BLaER1 (cell line): ENCODE measurements at regions not wholly inside any gene's neighbourhood (a gene's known extent, or its start where the extent isn't known, plus 50 kb on each side); places are given as distances from the start of the nearest gene placed in this dataset.
A peak's percentile ranks its signal among the peaks of the same experiment; 100 is the strongest.

Experiments
- H3K27ac ChIP-seq: shearing (Covaris generic); formaldehyde crosslinking; 2 replicates; pipeline ENCODE4 v1.8.1; 2022
- H3K27me3 ChIP-seq: shearing (Covaris generic); formaldehyde crosslinking; 2 replicates; pipeline ENCODE4 v1.8.1; 2022
- H3K36me3 ChIP-seq: shearing (Covaris generic); formaldehyde crosslinking; 2 replicates; pipeline ENCODE4 v1.8.1; 2022
- H3K4me1 ChIP-seq: shearing (Covaris generic); formaldehyde crosslinking; 2 replicates; pipeline ENCODE4 v1.8.1; 2022
- H3K4me2 ChIP-seq: shearing (Covaris generic); formaldehyde crosslinking; 2 replicates; pipeline ENCODE4 v1.8.1; 2022
- H3K4me3 ChIP-seq: shearing (Covaris generic); formaldehyde crosslinking; 2 replicates; pipeline ENCODE4 v1.8.1; 2022
- H3K9ac ChIP-seq: shearing (Covaris generic); formaldehyde crosslinking; 2 replicates; pipeline ENCODE4 v1.8.1; 2022
- H3K9me3 ChIP-seq: shearing (Covaris generic); formaldehyde crosslinking; 2 replicates; pipeline ENCODE4 v1.8.1; 2022
- H4K20me1 ChIP-seq: shearing (Covaris generic); formaldehyde crosslinking; 2 replicates; pipeline ENCODE4 v1.8.1; 2022
- Cebpa-rat ChIP-seq: shearing (Covaris generic); IDR thresholded peaks from 2 replicates; pipeline ENCODE4 v1.8.1; 2022

GRCh38 chr11:109089144-109089543 lies 332.8 kb upstream of the C11orf87 start:
- Histone ChIP-seq H3K4me1 (peaks cover 25% of the 10 kb centered on the region), H3K4me2 (peak overlapping the region; percentile 30), H3K9ac (no peak overlapping the region), H3K4me3 (no peak overlapping the region), H3K27ac (no peak overlapping the region), H4K20me1 (no peaks in the 10 kb centered on the region), H3K27me3 (no peaks in the 10 kb centered on the region), H3K9me3 (no peaks in the 10 kb centered on the region; the same call in 1 of the 2 replicates), H3K36me3 (no peaks in the 10 kb centered on the region)
- no peak for TF ChIP-seq Cebpa-rat

- peaks cover 16% of the 10 kb centered on the region for H3K4me1 ChIP-seq
- H3K4me2 ChIP-seq = no peak overlapping the region
- H3K27me3 ChIP-seq = no peaks in the 10 kb centered on the region
- H4K20me1 ChIP-seq = no peaks in the 10 kb centered on the region
- no peak overlapping the region for H3K9ac ChIP-seq
- no peaks in the 10 kb centered on the region for H3K36me3 ChIP-seq
- TF ChIP-seq Cebpa-rat = no peak
- H3K9me3 ChIP-seq = no peaks in the 10 kb centered on the region
- H3K27ac ChIP-seq = no peak overlapping the region
- H3K4me3 ChIP-seq = no peak overlapping the region
Observed at GRCh38 chr11:109093354-109093753, 328.6 kb upstream of the C11orf87 start.

GRCh38 chr11:109096266-109096665 lies 325.7 kb upstream of the C11orf87 start:
- Histone ChIP-seq H3K27me3 (no peaks in the 10 kb centered on the region), H3K4me3 (no peak overlapping the region), H3K9ac (no peak overlapping the region), H3K27ac (no peak overlapping the region), H3K4me1 (no peaks in the 10 kb centered on the region), H3K36me3 (no peaks in the 10 kb centered on the region), H3K4me2 (no peak overlapping the region), H4K20me1 (no peaks in the 10 kb centered on the region), H3K9me3 (no peaks in the 10 kb centered on the region)
- TF ChIP-seq Cebpa-rat = no peak

- no peak for TF ChIP-seq Cebpa-rat
- Histone ChIP-seq H3K4me1 (no peaks in the 10 kb centered on the region), H3K27me3 (no peaks in the 10 kb centered on the region), H3K4me3 (no peak overlapping the region), H3K9me3 (no peaks in the 10 kb centered on the region), H3K27ac (no peak overlapping the region), H3K36me3 (no peaks in the 10 kb centered on the region), H3K9ac (no peak overlapping the region), H4K20me1 (no peaks in the 10 kb centered on the region), H3K4me2 (no peak overlapping the region)
Observed at GRCh38 chr11:109106151-109106906, 315.7 kb upstream of the C11orf87 start.

DNA sequence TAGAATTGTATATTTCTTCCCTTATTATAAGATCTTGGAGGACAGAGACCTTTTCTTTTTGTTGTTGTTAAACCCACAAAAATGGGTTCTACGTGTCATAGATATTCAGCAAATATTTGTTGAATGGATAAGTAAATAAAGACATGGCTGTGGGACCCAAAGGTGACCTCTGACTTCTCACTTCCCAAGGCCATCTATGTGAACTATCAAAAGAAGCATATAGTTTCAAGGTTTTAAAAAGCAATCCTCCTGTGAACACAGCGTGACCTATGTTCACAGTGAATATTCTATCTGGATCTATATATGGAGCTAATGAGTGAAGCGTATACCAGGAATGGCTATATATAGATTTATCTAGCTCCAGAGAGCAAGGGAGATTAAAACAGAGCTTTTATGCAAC lies 312.8 kb upstream of the C11orf87 start:
- TF ChIP-seq Cebpa-rat = no peak
- Histone ChIP-seq H3K4me3 (no peak overlapping the region), H3K36me3 (no peaks in the 10 kb centered on the region), H3K9ac (no peak overlapping the region), H3K9me3 (no peaks in the 10 kb centered on the region), H4K20me1 (no peaks in the 10 kb centered on the region), H3K4me2 (no peak overlapping the region), H3K4me1 (no peaks in the 10 kb centered on the region), H3K27me3 (no peaks in the 10 kb centered on the region), H3K27ac (no peak overlapping the region)

DNA sequence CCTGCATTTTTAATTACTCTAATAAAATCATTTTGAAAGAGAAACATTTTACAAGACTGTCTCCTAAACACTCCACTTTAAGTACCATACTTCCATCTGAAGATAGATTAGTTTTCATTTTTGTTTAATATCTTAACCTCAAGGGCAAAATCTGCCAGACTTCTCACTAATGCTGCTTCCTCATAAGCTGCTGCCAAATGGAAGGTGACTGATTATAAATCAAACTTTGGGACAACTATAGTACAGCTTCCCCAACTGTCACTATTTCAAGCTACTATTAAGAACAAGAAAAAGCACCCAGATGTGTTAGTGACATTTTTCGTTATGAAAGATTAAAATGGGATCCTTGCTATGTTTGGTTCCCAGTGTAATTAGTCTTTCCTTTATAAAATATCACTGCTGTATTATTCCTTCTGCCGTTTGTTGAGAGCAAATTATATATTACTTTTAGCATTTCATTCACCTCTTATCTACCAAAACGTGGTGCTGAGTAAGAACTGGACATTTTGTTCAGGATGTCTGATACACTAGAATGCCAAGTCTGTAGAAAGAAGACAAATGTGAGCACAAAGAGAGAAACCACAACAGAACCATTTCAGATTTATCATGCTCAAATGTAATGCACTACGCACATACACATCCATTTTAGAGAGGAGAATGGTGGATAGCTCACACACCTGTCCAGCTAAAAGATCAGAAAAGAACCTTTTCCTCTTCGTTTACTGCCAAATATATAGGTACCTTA lies 312.2 kb upstream of the C11orf87 start:
- no peak for TF ChIP-seq Cebpa-rat
- H3K4me2 ChIP-seq = no peak overlapping the region

GRCh38 chr11:109112261-109112660 lies 309.7 kb upstream of the C11orf87 start:
- H3K27ac ChIP-seq = no peak overlapping the region
- no peaks in the 10 kb centered on the region for H3K27me3 ChIP-seq

More for the DNA sequence above, 312.2 kb upstream of the C11orf87 start:
- no peak overlapping the region for H3K9ac ChIP-seq
- no peaks in the 10 kb centered on the region for H3K4me1 ChIP-seq
- no peaks in the 10 kb centered on the region for H3K36me3 ChIP-seq
- H3K27me3 ChIP-seq = no peaks in the 10 kb centered on the region
- no peak overlapping the region for H3K27ac ChIP-seq
- H3K4me3 ChIP-seq = no peak overlapping the region
- no peaks in the 10 kb centered on the region for H4K20me1 ChIP-seq
- H3K9me3 ChIP-seq = no peaks in the 10 kb centered on the region

DNA sequence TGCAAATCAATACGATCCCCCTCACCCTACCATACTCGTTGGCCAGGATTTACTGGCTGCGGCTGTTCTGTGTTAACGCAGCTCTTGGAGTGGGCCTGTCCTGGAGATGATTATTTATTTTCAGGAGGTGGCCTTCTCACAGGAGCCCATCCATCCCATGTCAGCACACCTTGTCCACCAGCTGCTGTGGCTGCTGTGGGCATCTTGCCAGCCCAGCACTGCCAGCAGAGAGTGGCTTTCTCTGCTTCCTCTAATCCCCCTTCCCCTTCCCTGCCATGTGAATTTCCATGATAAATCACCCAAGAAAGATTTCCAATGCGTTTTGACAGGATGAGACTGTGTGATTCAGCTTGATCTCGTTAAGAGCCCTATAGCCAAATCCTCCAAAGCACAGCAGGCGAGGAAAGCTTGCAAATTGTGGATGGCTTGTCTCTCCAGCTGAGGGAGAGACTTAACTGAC lies 309.1 kb upstream of the C11orf87 start:
- Histone ChIP-seq H3K36me3 (no peaks in the 10 kb centered on the region), H3K27ac (no peak overlapping the region), H3K4me3 (no peak overlapping the region), H3K9me3 (no peaks in the 10 kb centered on the region), H3K9ac (no peak overlapping the region), H3K4me1 (no peaks in the 10 kb centered on the region), H3K4me2 (no peak overlapping the region), H4K20me1 (no peaks in the 10 kb centered on the region), H3K27me3 (no peaks in the 10 kb centered on the region)
- TF ChIP-seq Cebpa-rat = no peak

More at GRCh38 chr11:109112261-109112660, 309.7 kb upstream of the C11orf87 start:
- Histone ChIP-seq H3K36me3 (no peaks in the 10 kb centered on the region), H4K20me1 (no peaks in the 10 kb centered on the region), H3K4me2 (no peak overlapping the region), H3K4me1 (no peaks in the 10 kb centered on the region), H3K4me3 (no peak overlapping the region), H3K9ac (no peak overlapping the region), H3K9me3 (no peaks in the 10 kb centered on the region)
- no peak for TF ChIP-seq Cebpa-rat

GRCh38 chr11:109120341-109120740 lies 301.6 kb upstream of the C11orf87 start:
- H3K27ac ChIP-seq = no peak overlapping the region
- no peaks in the 10 kb centered on the region for H3K9me3 ChIP-seq
- TF ChIP-seq Cebpa-rat = no peak
- H3K27me3 ChIP-seq = no peaks in the 10 kb centered on the region
- no peak overlapping the region for H3K9ac ChIP-seq
- H3K4me3 ChIP-seq = no peak overlapping the region
- no peaks in the 10 kb centered on the region for H4K20me1 ChIP-seq
- H3K36me3 ChIP-seq = no peaks in the 10 kb centered on the region
- H3K4me1 ChIP-seq = no peaks in the 10 kb centered on the region
- no peak overlapping the region for H3K4me2 ChIP-seq

DNA sequence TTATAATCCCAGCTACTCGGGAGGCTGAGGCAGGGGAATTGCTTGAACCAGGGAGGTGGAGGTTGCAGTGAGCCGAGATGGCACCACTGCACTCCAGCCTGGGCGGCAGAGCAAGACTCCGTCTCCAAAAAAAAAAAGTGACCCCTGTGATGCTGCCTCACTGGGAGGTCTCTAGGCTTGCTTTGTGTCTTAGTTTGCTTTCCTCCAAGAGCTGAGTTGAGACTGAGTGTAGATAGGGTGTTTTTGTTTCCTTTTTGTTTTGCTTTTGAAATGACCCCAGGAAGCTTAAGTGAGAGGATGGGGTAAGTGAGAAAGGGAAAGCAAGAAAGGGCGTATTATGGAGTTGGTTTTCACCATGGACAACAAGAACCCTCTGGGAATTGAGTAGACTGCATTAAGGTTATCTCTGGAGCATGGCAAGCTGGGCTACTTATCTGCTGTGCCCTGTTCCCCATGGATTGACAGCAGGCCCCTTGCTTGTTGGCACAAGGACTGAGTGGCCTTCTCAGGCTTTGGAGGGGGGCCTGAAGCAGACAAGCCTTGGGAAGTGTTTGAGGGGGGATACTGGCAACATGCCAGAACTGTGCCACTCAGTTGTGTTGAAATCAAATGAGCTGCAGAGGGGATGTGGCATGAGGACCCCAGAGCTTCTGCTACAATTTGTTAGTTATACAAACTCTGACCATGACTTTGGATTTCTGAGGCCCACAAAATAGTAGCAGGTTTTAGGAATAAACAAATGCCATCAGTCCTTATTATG lies 300.6 kb upstream of the C11orf87 start:
- H3K9me3 ChIP-seq = no peaks in the 10 kb centered on the region
- H3K36me3 ChIP-seq = no peaks in the 10 kb centered on the region
- H4K20me1 ChIP-seq = no peaks in the 10 kb centered on the region
- H3K4me1 ChIP-seq = no peaks in the 10 kb centered on the region
- no peak for TF ChIP-seq Cebpa-rat
- H3K4me3 ChIP-seq = no peak overlapping the region
- H3K27ac ChIP-seq = no peak overlapping the region
- no peaks in the 10 kb centered on the region for H3K27me3 ChIP-seq
- no peak overlapping the region for H3K4me2 ChIP-seq
- no peak overlapping the region for H3K9ac ChIP-seq
